ENCODE measurements at regions not wholly inside any gene's neighbourhood (a gene's known extent, or its start where the extent isn't known, plus 50 kb on each side); places are given as distances from the start of the nearest gene placed in this dataset.

- no peaks in the 10 kb centered on the region for H3K79me1 ChIP-seq (ENCODE audit: low read depth, low read length)
- H4K20me1 ChIP-seq (replicated peaks in 1 of 2; ENCODE audit: control insufficient read depth in 1 of 2, insufficient read depth in 2 of 2, low read length in 2 of 2): no peaks in the 10 kb centered on the region
- no peaks in the 10 kb centered on the region for H3K9me3 ChIP-seq (ENCODE audit: insufficient read depth in 2 of 2, low read depth in 1 of 2, low read length in 1 of 2)
- H4K8ac ChIP-seq (ENCODE audit: extremely low read depth, insufficient read depth, low read length): no peak overlapping the region
- no peak overlapping the region for H2BK20ac ChIP-seq (ENCODE audit: low read length)
- H2BK5ac ChIP-seq (ENCODE audit: low read depth, low read length): no peak overlapping the region
- H3K9ac ChIP-seq (replicated peaks in 1 of 4; ENCODE audit: extremely low read depth in 1 of 4, low read depth in 3 of 4, low read length in 3 of 4): no peak overlapping the region
- H2AFZ ChIP-seq (ENCODE audit: low read length): no peak overlapping the region
- H4K5ac ChIP-seq (ENCODE audit: insufficient read length, low read depth, low read length): no peak overlapping the region
- ChIA-PET POLR2A (ENCODE audit: partially characterized antibody) (interaction anchor here (1.5 kb wide), 1 partner anchor 9 kb away, joined by 5 read pairs; no protein-coding TSS in a partner anchor), CTCF (ENCODE audit: partially characterized antibody) (interaction anchor here (0.6 to 0.8 kb wide), 3 partner anchors 52 to 326 kb away, joined by 3 read pairs; no protein-coding TSS in a partner anchor)
- no peak overlapping the region for H3K4ac ChIP-seq (replicated peaks; ENCODE audit: insufficient read length, low read depth, low read length)
- no peak overlapping the region for H2BK12ac ChIP-seq (ENCODE audit: low read depth, low read length)
- no peak overlapping the region for H3K23ac ChIP-seq (ENCODE audit: insufficient read length)
- no peak overlapping the region for H3K56ac ChIP-seq (replicated peaks; ENCODE audit: insufficient read length, low read depth, low read length)
- no peak overlapping the region for H2BK120ac ChIP-seq (replicated peaks; ENCODE audit: low read depth, low read length)
- DNase-seq (ENCODE audit: low read depth in 1 of 2, low spot score in 2 of 2) (no peak), FAIRE-seq (no peak)
- WGBS, 2 experiments (ENCODE audit: extremely low coverage in 1 of 2, insufficient coverage in 1 of 2, insufficient read length in 1 of 2, insufficient replicate concordance in 2 of 2, low coverage in 1 of 2, low lambda C conversion rate in 2 of 2, missing lambda C conversion rate in 1 of 2): 86% methylated on average over 7 of the region's 7 CpGs; no CpG with 5 or more reads in 1 of the 2 experiments
- H3K14ac ChIP-seq (ENCODE audit: insufficient read length): no peak overlapping the region
- H3K4me1 ChIP-seq (replicated peaks in 1 of 4; ENCODE audit: control insufficient read depth in 3 of 4, insufficient read depth in 4 of 4, low read length in 3 of 4): peaks cover 0 to 3% (median 0%) of the 10 kb centered on the region in 4 experiments; a peak in 2 of 7 replicates
- H4K91ac ChIP-seq (replicated peaks; ENCODE audit: insufficient read length, low read length): no peak overlapping the region
- no peaks in the 10 kb centered on the region for H3K36me3 ChIP-seq (ENCODE audit: control insufficient read depth in 2 of 4, insufficient read depth in 4 of 4, low read length in 3 of 4)
- H3K4me3 ChIP-seq (ENCODE audit: extremely low read depth in 1 of 4, insufficient read depth in 2 of 4, low read depth in 3 of 4, low read length in 4 of 4): no peak overlapping the region
- H3K18ac ChIP-seq (ENCODE audit: extremely low read depth, low read length): no peak overlapping the region
- no peak overlapping the region for H3K4me2 ChIP-seq (ENCODE audit: insufficient read depth in 1 of 2, low read depth in 2 of 2, low read length in 2 of 2)
- no peaks in the 10 kb centered on the region for H3K79me2 ChIP-seq (ENCODE audit: control insufficient read depth in 1 of 2, insufficient read depth in 2 of 2, low read length in 2 of 2)
- no peaks in the 10 kb centered on the region for H3K27me3 ChIP-seq (replicated peaks in 1 of 4; ENCODE audit: control insufficient read depth in 3 of 4, extremely low read depth in 1 of 4, insufficient read depth in 3 of 4, low read length in 3 of 4)
- H3K23me2 ChIP-seq (ENCODE audit: low read depth, low read length): no peaks in the 10 kb centered on the region
- H2AK5ac ChIP-seq (ENCODE audit: low read depth, low read length): no peak overlapping the region
- no peak overlapping the region for H2BK15ac ChIP-seq (ENCODE audit: low read length)
- H3K27ac ChIP-seq (ENCODE audit: low read depth, low read length): no peak overlapping the region
- TF ChIP-seq MAX (IDR thresholded peaks at IDR 0.05) (no peak), PHF8 (conservative IDR thresholded peaks at IDR 0.05; ENCODE audit: low read depth, low read length) (no peak), SP4 (IDR thresholded peaks at IDR 0.05; ENCODE audit: low read length) (no peak), EP300 (IDR thresholded peaks at IDR 0.05; ENCODE audit: borderline replicate concordance in 1 of 2, low read depth in 2 of 2, low read length in 2 of 2) (no peak), E2F6 (IDR thresholded peaks at IDR 0.05) (no peak), CBX8 (IDR thresholded peaks at IDR 0.05; ENCODE audit: borderline replicate concordance, low read depth, low read length) (no peak), NANOG (IDR thresholded peaks at IDR 0.05; ENCODE audit: insufficient read depth, low read depth, low read length, poor library complexity, severe bottlenecking) (no peak), FOSL1 (IDR thresholded peaks at IDR 0.05; ENCODE audit: insufficient read depth, low read depth, low read length) (no peak), POLR2A (IDR thresholded peaks at IDR 0.05; ENCODE audit: control extremely low read depth in 1 of 2, low read depth in 2 of 2, low read length in 2 of 2) (no peak), ATF3 (IDR thresholded peaks at IDR 0.05; ENCODE audit: insufficient read depth, low read depth, low read length) (no peak)
Observed at GRCh38 chr12:67765776-67766766, 117.5 kb downstream of the DYRK2 start.

Data from H1 (cell line).